HCT116 (cell line): ENCODE measurements at regions not wholly inside any gene's neighbourhood (a gene's known extent, or its start where the extent isn't known, plus 50 kb on each side); places are given as distances from the start of the nearest gene placed in this dataset.

Experiments used
- ATAC-seq: fragments of 200-7000 bp; cut with Tn5 transposase; 2 replicates; pipeline ENCODE4 v1.9.1; 2020; ENCODE audit warnings: mild to moderate bottlenecking, moderate library complexity
- BruUV-seq: library from RNA; stranded (reverse); fragments of 400-500 nt; replicated peaks from 2 replicates; lab custom pipeline; 2021; lab: Mats Ljungman, UMichigan
- CTCF ChIA-PET: fragments of 300-600 bp; sonication (Branson Sonifier 250); formaldehyde crosslinking; loops from one replicate; lab custom pipeline; 2021; ENCODE audit warnings: antibody characterized with exemption; lab: Charles Lee
- POLR2A ChIA-PET: fragments of 300-600, 350-600 bp; sonication (Branson Sonifier 250); formaldehyde crosslinking; loops from one replicate; lab custom pipeline; 2021; ENCODE audit warnings: antibody characterized with exemption; lab: Charles Lee
- RAD21 ChIA-PET, 2 experiments: fragments of 300-600 bp; sonication (Branson Sonifier 250); formaldehyde crosslinking; loops; one replicate each; lab custom pipeline; 2023; ENCODE audit warnings: low total read pairs in 2 of 2; ENCODE audit not compliant: uncharacterized antibody in 2 of 2, unreplicated experiment in 2 of 2, low non-redundant PET in 1 of 2; lab: Charles Lee
- DNase-seq: peaks from one replicate; pipeline ENCODE4 v3.0.0-alpha.2; 2010; ENCODE audit warnings: low read depth, low spot score
- H2AFZ ChIP-seq: fragments of 200-600 bp; shearing (Covaris generic), sonication (generic); 2 replicates; pipeline ENCODE4 v1.6.1; 2017; ENCODE audit warnings: low read depth, mixed run types, mixed read lengths, antibody characterized with exemption, low read length; ENCODE audit not compliant: poor library complexity, severe bottlenecking
- H3K27ac ChIP-seq: 2 replicates; pipeline ENCODE4 v1.5.1; 2012; ENCODE audit warnings: low read depth, low read length
- H3K27me3 ChIP-seq: fragments of 200-600 bp; sonication (generic); 2 replicates; pipeline ENCODE4 v1.6.1; 2016; ENCODE audit warnings: mixed run types, low read length, mixed read lengths; ENCODE audit not compliant: insufficient read depth
- H3K36me3 ChIP-seq, 2 experiments: fragments of 200-500 bp in 1 of 2; fragments of 200-600 bp in 1 of 2; sonication (Bioruptor generic) in 1 of 2; sonication (generic) in 1 of 2; 2 replicates each; pipeline versions ENCODE4 v1.5.1 to v1.6.1; 2014 to 2016; ENCODE audit warnings: low read length in 2 of 2, inconsistent platforms in 1 of 2, mixed read lengths in 1 of 2, mixed run types in 1 of 2; ENCODE audit not compliant: insufficient read depth in 2 of 2, control insufficient read depth in 1 of 2
- H3K4me1 ChIP-seq, 2 experiments: fragments of 200-600 bp in 1 of 2; sonication (generic) in 1 of 2; 2 replicates each; pipeline versions ENCODE4 v1.5.1 to v1.6.1; 2012 to 2017; ENCODE audit warnings: low read length in 2 of 2, inconsistent platforms in 1 of 2, mild to moderate bottlenecking in 1 of 2, mixed read lengths in 1 of 2, mixed run types in 1 of 2, moderate library complexity in 1 of 2; ENCODE audit not compliant: insufficient read depth in 2 of 2, control insufficient read depth in 1 of 2
- H3K4me2 ChIP-seq: fragments of 200-600 bp; sonication (generic); 2 replicates; pipeline ENCODE4 v1.6.1; 2017; ENCODE audit warnings: mixed run types, low read length, mixed read lengths
- H3K4me3 ChIP-seq, 2 experiments: fragments of 200-600 bp in 1 of 2; sonication (generic) in 1 of 2; replicated peaks in 1 of 2; 2 replicates each; pipeline ENCODE4 v1.5.1; 2011 to 2016; ENCODE audit warnings: low read length in 2 of 2, control low read depth in 1 of 2, low read depth in 1 of 2, mild to moderate bottlenecking in 1 of 2, mixed read lengths in 1 of 2, mixed run types in 1 of 2
- H3K79me2 ChIP-seq: fragments of 200-600 bp; sonication (generic); 2 replicates; pipeline ENCODE4 v1.6.1; 2017; ENCODE audit warnings: mild to moderate bottlenecking, mixed run types, low read length, moderate library complexity, mixed read lengths; ENCODE audit not compliant: insufficient read depth
- H3K9ac ChIP-seq: fragments of 200-600 bp; sonication (generic); 2 replicates; pipeline ENCODE4 v1.6.1; 2016; ENCODE audit warnings: low read length, mixed read lengths
- H3K9me2 ChIP-seq: fragments of 200-600 bp; sonication (generic), shearing (Covaris generic); 2 replicates; pipeline ENCODE4 v1.6.1; 2017; ENCODE audit warnings: mixed run types, mild to moderate bottlenecking, moderate library complexity; ENCODE audit not compliant: insufficient read depth
- H3K9me3 ChIP-seq, 2 experiments: fragments of 200-500 bp in 1 of 2; fragments of 200-600 bp in 1 of 2; sonication (Bioruptor generic) in 1 of 2; sonication (generic) in 1 of 2; 2 replicates each; pipeline ENCODE4 v1.6.1; 2014 to 2017; ENCODE audit warnings: low read length in 2 of 2, mixed read lengths in 2 of 2, inconsistent platforms in 1 of 2, low read depth in 1 of 2, mild to moderate bottlenecking in 1 of 2, mixed run types in 1 of 2, moderate library complexity in 1 of 2; ENCODE audit not compliant: control insufficient read depth in 1 of 2, insufficient read depth in 1 of 2
- H4K20me1 ChIP-seq: fragments of 200-600 bp; sonication (generic), shearing (Covaris generic); 2 replicates; pipeline ENCODE4 v1.6.1; 2017; ENCODE audit warnings: mixed run types, mild to moderate bottlenecking, moderate library complexity; ENCODE audit not compliant: insufficient read depth
- CBX3 ChIP-seq: IDR thresholded peaks from 2 replicates; pipeline ENCODE4 v1.6.1; 2012; ENCODE audit warnings: low read depth
- CEBPB ChIP-seq: IDR thresholded peaks from 2 replicates; pipeline ENCODE4 v1.6.1; 2012; ENCODE audit warnings: low read depth
- CTCF ChIP-seq, 3 experiments: fragments of 200-600 bp in 1 of 3; sonication (generic) in 1 of 3; IDR thresholded peaks in 2 of 3; conservative IDR thresholded peaks in 1 of 3; 2 replicates each; pipeline ENCODE4 v1.5.1; 2012 to 2017; ENCODE audit warnings: low read depth in 2 of 3, low read length in 2 of 3, antibody characterized with exemption in 1 of 3, borderline replicate concordance in 1 of 3, control low read depth in 1 of 3, mild to moderate bottlenecking in 1 of 3, mixed read lengths in 1 of 3, mixed run types in 1 of 3, moderate library complexity in 1 of 3; ENCODE audit not compliant: insufficient read depth in 1 of 3
- ELF1 ChIP-seq: IDR thresholded peaks from 2 replicates; pipeline ENCODE4 v1.6.1; 2012; ENCODE audit warnings: low read depth, borderline replicate concordance
- EZH2 ChIP-seq: fragments of 200-600 bp; sonication (generic); IDR thresholded peaks from 2 replicates; pipeline ENCODE4 v1.6.1; 2017; ENCODE audit warnings: antibody characterized with exemption, mixed run types
- EZH2phosphoT487 ChIP-seq: fragments of 200-600 bp; IDR thresholded peaks from 2 replicates; pipeline ENCODE4 v1.6.1; 2018; ENCODE audit warnings: antibody characterized with exemption, borderline replicate concordance
- FOSL1 ChIP-seq: IDR thresholded peaks from 2 replicates; pipeline ENCODE4 v1.6.1; 2012; ENCODE audit warnings: low read depth
- JUND ChIP-seq: IDR thresholded peaks from 2 replicates; pipeline ENCODE4 v1.6.1; 2012
- MAX ChIP-seq: IDR thresholded peaks from 2 replicates; pipeline ENCODE4 v1.6.1; 2012
- POLR2A ChIP-seq: IDR thresholded peaks from 2 replicates; pipeline ENCODE4 v1.7.0; 2011; ENCODE audit warnings: borderline replicate concordance; ENCODE audit not compliant: insufficient read depth, insufficient read length; ENCODE audit errors: extremely low read depth
- POLR2AphosphoS5 ChIP-seq: IDR thresholded peaks from 2 replicates; pipeline ENCODE4 v1.6.1; 2011; ENCODE audit warnings: mild to moderate bottlenecking, low read depth, low read length, moderate library complexity
- RAD21 ChIP-seq: IDR thresholded peaks from 2 replicates; pipeline ENCODE4 v1.6.1; 2012; ENCODE audit warnings: low read depth, mild to moderate bottlenecking
- REST ChIP-seq: IDR thresholded peaks from 2 replicates; pipeline ENCODE4 v1.6.1; 2012; ENCODE audit warnings: low read depth
- SRF ChIP-seq: IDR thresholded peaks from 2 replicates; pipeline ENCODE4 v1.6.1; 2012; ENCODE audit warnings: low read depth
- TCF7L2 ChIP-seq: IDR thresholded peaks from 2 replicates; pipeline ENCODE4 v1.7.0; 2011; ENCODE audit warnings: borderline replicate concordance, inconsistent platforms; ENCODE audit not compliant: insufficient read depth, insufficient read length; ENCODE audit errors: extremely low read depth
- ZNF274 ChIP-seq: fragments of 200-500 bp; sonication (Bioruptor generic); IDR thresholded peaks from 2 replicates; pipeline ENCODE4 v1.6.1; 2014; ENCODE audit warnings: mild to moderate bottlenecking, low read depth, low read length, inconsistent platforms
- intact Hi-C: fragments of 100-400 bp; cut with micrococcal nuclease; formaldehyde crosslinking; loops from 2 replicates; pipeline ENCODE4 v1.10.0; 2022

- Histone ChIP-seq H2AFZ (no peak overlapping the region), H4K20me1 (no peaks in the 10 kb centered on the region), H3K79me2 (no peaks in the 10 kb centered on the region), H3K9me3 (no peaks in the 10 kb centered on the region), H3K4me2 (no peak overlapping the region), H3K4me1 (no peaks in the 10 kb centered on the region), H3K36me3 (no peaks in the 10 kb centered on the region), H3K27me3 (no peaks in the 10 kb centered on the region), H3K4me3 (no peak overlapping the region), H3K9me2 (no peaks in the 10 kb centered on the region), H3K27ac (no peak overlapping the region), H3K9ac (no peak overlapping the region)
- ATAC-seq (no peak), DNase-seq (no peak)
- TF ChIP-seq EZH2 = no peak
- no peak for TF ChIP-seq RAD21
- TF ChIP-seq REST = no peak
- no peak for TF ChIP-seq ELF1
- TF ChIP-seq SRF = no peak
- no peak for TF ChIP-seq CTCF (IDR thresholded peaks at IDR 0.05 in 2 of 3, conservative IDR thresholded peaks at IDR 0.05 in 1 of 3; ENCODE audit: borderline replicate concordance in 1 of 3, insufficient read depth in 1 of 3, low read depth in 2 of 3, low read length in 2 of 3)
- no peak for TF ChIP-seq JUND
- no peak for TF ChIP-seq TCF7L2
- no peak for TF ChIP-seq EZH2phosphoT487
- no peak for TF ChIP-seq CBX3
- no peak for TF ChIP-seq FOSL1
- TF ChIP-seq MAX = no peak
- TF ChIP-seq POLR2A = no peak
- TF ChIP-seq CEBPB = no peak
- no peak for TF ChIP-seq ZNF274
- TF ChIP-seq POLR2AphosphoS5 = no peak
- ChIA-PET RAD21 (no interaction called here), POLR2A (no interaction called here), CTCF (no interaction called here)
- intact Hi-C loops = no loop called here
- BruUV-seq = no TSS peak
These were observed 183.4 kb downstream of the PTPN20 start for GRCh38 chr10:47094636-47095035.
